Skin of body (tissue), 1 donor: ENCODE measurements at regions not wholly inside any gene's neighbourhood (a gene's known extent, or its start where the extent isn't known, plus 50 kb on each side); places are given as distances from the start of the nearest gene placed in this dataset.
"Not testable (repeated sequence)": the region's sequence is repeated elsewhere in the genome, so short reads cannot be mapped to it uniquely, and the experiment has no call there.

ENCODE experiments used
- DNase-seq: peaks from one replicate; lab custom pipeline; 2025; lab: John Stamatoyannopoulos, UW

DNA sequence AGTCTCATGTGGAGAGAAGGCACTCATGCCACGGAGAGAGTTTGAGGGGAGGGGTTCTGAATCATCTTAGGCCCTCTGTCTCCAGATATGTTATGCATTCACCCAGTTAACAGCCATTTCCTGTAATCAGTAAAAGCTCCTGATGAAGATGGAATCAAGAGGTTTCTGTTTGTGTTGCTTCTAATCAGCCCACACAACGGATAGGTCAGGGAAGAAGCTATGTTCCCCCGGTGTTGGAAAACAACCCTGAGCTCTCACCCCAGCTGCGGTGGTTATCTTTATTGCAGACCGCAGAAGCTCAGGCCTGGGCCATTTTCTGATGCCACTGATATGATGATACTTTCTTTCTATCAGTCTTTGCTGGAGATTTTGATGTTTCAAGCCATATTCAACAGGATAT lies 338.5 kb upstream of the ONECUT1 start:
- DNase-seq: no peak

DNA sequence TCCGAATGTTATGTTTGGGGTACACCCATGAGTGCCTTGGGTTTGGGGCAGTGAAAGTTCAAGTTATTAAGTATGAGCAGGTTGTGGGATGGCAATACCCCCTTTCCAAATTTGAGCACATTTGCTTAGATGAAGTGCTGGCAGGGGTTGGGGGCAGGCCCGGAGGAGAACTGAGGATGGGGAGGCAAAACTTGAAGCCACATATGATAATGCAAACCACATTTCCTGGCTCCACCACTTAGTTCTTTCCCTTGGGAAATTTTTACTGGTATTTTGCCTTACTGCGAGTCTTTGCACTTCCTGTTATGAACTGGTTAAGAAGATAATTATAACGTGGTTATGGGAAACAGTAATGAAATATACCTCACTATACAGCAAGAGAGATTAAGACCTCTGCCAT lies 336.0 kb upstream of the ONECUT1 start:
- no peak for DNase-seq

DNA sequence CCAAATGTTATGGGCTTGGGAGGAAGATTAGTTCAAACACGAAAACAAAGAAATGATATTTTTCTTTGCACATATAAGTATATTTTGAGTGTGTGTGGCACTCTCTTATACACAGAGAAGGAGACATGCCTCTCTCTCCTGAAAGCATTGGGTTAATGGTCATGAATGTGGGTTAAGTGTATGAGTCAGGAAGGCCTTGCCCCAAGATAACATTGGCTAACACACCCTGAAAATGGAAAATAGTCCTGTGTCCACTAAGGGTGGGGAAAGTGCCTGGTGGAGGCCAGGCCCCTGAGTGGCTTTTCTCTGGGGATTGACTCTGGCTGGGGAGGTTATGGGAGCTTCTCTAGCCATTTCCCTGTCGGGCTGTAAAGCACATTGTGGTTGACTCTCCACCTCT lies 332.7 kb upstream of the ONECUT1 start:
- no peak for DNase-seq

DNA sequence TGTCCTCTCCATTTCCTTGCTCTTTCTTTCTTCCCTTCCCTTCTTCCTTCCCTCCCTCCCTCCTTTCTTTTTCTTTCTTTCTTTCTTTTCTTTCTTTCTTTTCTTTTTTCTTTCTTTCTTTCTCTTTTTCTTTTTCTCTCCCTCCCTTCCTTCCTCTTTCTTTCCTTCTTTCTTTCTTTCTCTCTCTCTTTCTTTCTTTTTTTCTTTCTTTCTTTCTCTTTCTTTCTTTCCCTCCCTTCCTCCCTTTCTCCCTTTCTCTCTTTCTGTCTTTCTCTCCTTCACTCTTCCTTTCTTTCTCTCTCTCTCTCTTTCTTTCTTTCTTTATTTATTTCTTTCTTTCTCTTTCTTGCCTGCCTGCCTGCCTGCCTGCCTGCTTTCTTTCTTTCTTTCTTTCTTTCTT lies 326.8 kb upstream of the ONECUT1 start:
- not testable (repeated sequence) for DNase-seq

DNA sequence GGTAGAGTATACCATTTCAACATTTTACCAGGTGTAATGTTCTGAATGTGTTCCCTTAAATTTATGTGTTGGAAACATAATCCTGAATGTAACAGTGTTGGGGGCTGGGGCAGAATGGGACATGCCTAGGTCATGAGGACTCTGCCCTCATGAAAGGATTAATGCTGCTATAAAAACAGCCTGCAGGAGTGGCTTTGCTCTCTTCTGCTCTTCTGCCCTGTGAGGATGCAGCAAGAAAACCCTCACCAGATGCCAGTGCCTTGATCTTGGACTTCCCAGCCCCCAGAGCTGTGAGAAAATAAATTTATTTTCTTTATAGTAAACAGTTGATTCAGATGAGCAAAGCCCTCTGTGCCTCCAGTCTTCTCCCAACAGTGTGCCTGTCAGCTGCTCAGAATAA lies 326.0 kb upstream of the ONECUT1 start:
- no peak for DNase-seq

DNA sequence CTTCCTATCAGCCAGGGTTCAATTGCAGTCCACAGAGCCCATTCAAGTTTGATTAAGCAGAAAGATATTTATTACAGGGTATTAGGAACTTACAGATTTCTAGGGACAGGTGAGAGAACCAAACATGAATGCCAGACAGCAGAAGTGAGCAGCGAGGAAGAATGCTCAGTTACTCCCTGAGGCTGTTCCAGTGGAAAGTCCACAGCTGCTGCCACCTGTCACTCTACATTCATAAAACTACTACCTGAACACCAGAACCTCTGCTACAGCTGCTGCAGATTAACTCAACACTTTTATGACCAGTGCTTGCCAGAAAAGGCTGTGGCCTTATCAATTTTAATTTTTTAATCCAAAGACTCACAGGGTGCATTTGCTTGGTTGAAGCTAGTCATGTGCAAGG lies 325.4 kb upstream of the ONECUT1 start:
- DNase-seq: no peak

DNA sequence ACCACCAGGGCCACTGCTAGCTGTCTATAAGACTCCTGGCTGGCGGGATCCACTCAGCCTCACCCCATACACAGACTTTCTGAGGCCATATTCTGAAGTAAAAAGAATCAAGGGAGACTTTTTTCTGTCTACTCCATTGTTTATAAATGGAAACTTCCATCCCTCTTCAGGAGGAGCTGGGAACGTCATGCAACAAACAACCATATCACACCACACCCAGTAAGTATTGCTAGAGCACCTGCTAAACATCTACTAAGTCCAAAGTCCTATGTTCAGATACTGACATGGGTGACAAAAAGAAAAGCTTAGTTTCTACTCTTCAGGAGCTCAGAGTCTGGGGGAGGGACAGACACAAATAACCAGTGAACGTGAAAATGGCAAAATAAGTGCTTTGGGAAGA lies 324.8 kb upstream of the ONECUT1 start:
- DNase-seq: no peak

DNA sequence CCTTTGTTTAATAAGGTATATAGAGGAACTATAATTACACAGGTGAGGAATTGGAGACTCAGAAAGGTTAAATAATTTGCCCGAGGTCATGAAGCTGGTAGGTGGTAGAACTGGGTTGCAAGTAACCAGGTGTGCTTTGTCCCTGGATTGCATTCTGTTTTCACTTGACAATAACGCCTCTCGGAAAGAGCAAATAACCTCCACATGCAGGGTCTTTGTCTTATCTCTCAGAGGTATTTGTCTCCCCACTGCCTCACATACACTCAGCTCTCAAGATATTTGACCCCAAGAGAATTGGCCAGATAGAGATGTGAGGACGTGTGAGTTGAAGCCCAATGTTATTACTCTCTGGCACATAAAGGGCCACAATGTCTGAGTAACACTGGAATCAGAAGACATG lies 320.9 kb upstream of the ONECUT1 start:
- DNase-seq: no peak

DNA sequence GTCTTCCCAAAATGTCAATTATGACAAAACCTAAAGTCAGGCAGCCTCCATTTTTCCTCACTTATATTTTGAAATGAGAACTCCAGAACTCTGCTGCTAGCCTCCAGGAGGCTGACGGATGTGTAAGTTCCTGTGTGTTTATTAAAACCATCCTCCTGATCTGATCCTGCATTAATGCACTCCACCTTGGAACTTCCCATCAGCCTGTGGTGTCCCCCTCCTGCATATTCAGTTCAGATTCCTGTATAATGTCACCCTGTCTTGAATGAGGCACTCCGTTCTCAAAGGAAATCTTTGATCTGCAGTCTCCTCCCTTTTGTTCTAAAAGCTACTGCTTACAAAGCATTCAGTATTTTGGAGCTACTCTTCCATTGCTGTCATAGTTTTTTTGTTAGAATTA lies 318.2 kb upstream of the ONECUT1 start:
- DNase-seq: no peak

DNA sequence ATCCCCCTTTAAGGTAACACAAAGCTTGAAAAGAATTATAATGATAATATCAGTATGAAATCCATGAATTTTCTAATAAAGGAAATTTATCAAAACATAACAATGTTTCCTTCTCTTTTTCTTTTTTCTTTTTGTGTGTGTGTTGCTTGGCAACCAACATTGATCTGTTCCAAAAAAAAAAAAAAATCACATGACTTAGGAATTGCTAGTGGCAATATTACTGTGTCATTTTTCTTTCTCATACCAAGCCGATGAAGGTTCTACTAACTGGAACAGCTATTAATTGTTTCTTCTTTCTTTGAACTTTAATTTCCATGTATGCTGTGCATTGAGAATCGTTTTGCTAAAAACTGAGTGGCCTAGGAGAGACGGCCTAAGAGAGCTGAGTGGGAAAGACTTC lies 317.7 kb upstream of the ONECUT1 start:
- DNase-seq: no peak

DNA sequence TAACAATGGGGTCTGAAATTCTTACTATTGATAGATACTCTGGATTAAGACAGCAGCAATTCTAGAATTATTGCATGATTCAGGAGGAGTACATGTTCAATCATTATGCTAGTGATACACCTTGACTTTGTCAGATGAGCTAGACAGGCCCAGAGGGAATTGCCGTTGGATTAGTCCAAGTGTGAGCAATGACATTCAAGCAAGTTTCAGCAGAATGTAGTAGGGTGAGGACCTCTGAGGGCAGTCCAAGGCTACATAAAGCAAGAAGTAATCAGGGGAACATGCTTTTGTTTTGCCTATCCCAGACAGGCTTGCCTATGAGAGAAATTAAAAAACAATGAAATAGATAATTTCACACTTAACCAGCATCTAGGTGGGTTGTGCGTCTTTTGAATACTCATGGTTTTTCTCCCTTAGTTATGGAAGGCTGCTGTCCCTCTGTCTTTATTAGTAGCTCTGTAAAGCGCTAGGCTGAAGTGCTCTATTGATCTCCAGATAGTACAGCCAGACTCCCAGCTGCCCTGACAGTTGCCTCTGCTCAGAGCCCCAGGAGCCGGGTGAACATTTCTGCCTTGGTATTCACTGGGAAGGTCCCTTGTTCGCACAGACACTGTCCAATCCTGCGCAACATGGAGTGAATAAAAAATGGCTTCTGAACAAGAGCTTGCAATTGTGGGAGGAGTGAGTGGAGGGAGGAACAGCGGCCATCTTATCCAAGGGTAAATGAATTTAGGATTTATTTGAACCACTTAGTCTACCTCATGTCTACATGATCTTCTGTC lies 316.6 kb upstream of the ONECUT1 start:
- DNase-seq: no peak

DNA sequence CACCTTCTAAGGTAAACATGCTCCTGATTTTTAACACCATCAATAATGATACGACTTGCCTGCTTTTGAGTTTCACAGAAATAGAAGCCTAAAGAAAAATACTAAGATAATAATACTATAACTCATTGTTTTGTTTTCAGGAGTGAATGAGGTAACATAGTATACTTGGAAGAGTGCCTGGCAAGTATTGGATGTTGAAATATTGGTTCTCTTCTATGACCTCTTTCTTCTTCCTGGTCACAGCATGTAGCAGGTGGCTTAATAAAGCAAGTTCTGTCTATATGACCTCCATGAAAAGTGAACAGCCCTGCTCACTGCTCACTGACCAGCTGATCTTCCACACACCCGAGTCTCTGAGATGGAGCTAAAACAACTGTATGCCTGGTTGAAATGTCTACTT lies 312.3 kb upstream of the ONECUT1 start:
- DNase-seq: no peak

DNA sequence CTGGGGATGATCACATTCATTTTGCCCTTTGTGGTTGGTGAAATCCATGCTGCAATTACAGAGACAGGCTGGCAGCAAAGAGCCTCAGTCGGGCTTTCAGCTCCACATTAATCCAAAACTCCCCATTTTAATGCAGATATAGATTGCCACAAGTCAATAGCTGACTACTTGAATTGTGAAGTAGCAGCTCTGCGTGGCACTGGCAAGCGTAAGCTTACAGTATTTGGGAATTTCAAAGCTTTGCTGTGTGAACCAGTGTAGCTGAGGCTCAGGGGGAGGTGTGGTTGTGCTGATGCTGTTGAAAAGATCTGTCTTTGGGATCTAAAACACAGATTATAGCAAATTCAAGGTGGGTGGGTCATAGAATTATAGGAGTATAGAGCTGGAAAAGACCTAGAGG lies 290.3 kb upstream of the ONECUT1 start:
- DNase-seq: no peak

DNA sequence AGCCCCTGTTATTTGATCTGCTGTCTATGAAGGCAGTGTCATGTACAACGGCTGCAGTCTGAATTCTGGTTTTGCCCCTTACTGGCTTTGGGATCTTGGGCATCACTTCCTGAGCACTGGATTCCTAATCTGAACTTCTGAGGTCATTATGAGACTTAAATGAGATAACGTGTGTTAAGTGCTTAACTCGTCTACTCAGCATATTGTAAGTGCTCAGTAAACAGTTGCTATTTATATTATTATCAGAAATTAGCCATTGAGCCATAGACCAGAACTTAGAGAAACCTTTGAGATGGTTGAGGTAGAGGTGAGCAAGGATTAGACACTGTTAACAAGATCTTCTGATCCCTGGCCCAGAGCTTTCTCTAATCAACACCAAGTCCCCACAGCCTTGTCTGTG lies 284.1 kb upstream of the ONECUT1 start:
- DNase-seq: no peak

DNA sequence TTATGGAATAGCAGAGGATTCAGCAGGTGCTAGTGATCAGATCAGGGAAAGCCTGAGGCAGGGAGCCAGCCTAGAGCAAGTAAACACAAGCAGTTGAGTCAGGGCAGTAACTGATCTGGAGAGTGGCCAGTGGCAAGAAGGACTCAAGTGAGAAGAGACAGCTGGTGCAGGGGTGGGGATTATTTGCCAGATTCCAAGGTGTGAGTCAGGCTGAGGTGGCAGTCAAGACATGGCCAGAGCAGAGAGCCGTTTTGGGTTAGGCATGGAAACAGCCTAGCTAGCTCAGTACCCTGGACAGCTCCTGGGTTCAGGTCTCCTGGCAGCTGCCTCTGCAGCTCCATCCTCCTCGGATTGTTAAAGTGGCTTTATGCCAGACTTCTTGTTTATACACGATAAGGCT lies 281.9 kb upstream of the ONECUT1 start:
- DNase-seq: no peak

DNA sequence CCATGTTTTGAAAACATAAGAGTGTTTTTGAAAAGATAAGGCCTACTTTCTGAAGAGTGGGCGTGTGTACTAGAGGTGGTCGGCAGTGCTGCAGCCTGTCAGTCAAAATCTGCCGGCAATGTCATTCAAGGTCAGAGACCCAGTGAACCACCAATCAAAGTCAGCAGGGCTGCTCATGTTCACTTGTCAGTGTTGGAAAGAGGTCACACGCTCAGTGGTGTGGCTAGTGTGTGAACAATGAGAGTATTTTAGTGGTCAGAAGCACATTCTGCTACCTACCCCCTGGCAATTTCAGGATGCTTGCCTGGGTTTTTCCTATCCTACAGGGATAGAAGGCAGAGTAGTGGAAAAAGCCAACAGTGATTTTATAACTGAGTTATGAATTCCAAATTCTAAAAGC lies 278.5 kb upstream of the ONECUT1 start:
- no peak for DNase-seq

DNA sequence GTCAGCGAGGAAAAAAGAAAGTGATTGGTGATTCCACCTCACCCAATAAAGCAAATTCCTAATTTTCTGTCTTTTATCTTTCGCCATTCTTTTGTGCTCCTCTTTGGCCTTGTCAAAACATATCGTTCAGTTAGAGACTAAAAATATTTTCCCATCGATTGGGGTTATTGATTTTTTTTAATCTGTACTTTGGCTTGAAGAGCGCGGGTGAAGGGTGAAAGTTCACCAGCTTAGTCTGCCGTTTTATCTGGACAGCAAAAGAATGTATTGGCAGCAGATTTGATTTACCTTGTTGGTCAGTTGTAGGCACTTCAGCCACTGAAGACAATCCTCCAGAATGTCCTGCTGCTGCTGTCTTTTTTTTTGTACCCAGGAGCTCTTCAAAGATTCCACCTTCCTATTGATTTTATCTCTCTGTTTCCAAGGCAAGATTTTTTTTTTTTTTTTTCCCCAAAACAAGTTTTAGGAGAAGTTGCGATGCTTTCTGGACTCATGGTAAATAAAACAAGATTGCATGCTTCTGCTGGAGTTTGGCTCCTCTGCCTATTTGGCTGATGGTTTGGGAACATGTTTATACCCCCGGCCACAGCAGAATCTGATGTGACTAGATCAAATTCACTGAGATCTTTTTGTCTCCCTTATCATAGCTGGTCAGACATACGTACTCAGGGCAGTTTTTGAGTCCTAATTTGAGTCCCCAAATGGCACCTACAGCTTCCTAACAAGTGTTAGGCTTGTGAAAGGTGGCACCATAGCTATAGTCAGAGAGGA lies 269.3 kb upstream of the ONECUT1 start:
- DNase-seq: no peak

DNA sequence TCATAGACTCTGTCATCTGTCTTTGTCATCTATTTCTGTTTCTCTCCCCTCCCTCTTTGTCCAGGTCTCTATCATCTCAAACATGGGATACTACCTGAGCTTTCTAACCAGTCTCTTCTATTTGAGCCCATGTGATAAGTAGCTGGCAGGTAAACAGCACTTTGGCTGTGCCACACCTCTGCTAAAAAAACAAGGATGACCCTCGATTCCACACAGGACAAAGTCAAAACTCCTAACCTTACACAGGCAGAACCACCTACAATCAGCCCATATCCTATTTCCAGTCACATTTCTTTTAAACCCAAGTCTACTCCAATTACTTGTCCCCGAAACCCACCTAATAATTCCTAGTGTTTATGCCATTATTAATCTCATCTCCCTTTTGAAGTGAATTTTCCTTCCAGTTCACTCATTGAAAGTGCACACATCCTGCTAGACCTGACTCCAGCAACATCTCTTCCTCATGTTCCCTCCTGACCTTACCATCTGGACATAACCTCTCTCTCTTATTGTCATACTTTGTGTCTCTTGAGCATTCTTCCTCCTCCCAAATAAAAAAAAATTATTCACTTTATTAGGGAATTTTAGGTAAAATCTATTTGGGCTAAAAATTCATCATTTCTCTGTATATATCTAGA lies 256.1 kb upstream of the ONECUT1 start:
- DNase-seq: no peak

DNA sequence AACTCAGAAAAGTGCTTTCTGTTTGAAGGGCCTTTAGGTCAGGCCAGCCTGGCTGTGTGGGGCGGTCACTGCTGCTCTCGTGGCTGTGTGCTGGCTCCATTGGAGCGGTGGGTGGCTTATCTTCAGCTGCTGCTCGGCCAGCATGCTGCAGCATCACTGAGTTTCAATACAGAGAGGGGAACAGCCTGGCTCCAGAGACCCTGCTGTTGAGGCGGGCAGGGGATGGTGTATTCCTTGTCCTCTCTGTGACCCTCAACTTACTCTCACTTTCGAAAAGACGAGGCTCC lies 248.5 kb upstream of the ONECUT1 start:
- no peak for DNase-seq

DNA sequence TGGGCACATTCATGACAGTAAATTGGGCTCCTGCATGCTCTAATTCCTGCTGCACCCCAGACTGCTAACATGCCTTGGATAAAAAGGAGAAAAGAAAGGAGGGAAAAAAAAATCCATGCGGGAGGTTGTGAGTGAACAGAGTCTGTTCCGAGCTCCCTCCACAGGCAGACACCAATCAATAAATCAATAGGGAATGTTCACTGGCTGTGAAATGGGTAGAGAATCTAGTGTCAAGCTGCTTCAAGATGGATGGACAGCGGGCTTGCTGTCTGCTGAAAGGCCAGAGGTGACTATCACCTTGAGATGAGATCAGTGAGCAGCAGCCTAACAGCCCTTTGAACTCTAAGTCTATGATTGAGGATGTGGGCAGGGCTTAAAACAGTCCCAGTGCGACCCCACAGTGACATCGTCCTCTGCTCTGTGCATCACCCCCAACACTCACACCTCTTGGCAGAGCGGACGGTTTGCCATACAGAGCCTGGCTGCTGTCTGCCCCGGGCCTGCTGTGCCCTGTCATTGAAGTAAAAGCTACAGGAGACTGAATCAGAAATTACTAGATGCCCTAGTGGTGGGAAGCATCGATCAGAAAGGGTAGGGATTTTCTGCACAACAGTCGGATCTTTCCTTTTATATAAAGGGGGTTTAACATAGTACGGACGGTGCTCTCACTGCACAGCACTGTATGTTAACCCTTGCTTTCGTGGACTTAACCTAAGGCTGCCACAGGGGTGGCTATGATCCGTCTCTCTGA lies 247.9 kb upstream of the ONECUT1 start:
- DNase-seq: no peak

DNA sequence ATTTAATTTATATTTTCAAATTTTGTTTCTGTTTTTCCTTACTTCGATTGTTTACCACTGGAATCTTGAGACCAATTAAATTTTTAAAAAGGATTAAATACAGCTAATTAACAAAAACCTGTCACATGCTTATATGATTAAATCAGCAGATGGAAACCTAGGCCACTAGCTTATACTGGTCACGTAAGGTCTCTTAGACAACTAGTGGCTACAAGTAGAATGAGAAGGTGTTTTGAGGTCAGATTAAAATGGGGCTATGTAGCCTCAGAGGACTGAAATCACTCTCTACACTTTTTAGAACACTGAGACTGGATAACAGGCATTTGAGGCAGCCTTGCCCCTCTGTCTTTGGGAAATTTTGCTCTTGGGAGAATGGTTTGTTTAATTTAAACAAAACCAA lies 246.5 kb upstream of the ONECUT1 start:
- DNase-seq: no peak

DNA sequence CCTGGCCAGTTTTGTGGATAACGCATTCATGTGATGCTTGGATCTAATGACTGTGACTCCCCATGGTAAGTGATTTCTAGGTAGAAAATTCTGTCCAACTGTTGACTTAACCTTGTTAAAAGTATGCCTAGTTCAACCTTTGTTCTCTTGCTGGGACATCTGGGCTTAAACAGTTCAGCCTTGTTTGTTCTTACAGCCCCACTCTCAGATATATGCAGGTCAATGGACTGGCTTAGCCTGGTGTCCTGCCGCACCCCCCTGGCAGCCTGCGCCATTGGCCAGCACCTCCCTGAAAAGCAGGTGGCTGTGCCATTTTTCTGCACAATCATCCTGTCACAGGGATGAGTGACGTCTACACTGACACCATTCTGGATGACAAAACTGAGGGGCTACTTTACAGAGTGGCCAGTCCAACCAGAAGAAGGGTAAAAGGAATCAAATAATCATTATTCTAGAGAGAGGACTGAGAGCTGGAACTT lies 244.7 kb upstream of the ONECUT1 start:
- no peak for DNase-seq
